DND-41 (cell line): ENCODE measurements at regions not wholly inside any gene's neighbourhood (a gene's known extent, or its start where the extent isn't known, plus 50 kb on each side); places are given as distances from the start of the nearest gene placed in this dataset.

Experiments
- ATAC-seq: fragments of 200-7000 bp; cut with Tn5 transposase; 3 replicates; pipeline ENCODE4 v1.9.1; 2021; ENCODE audit warnings: low read depth; ENCODE audit not compliant: insufficient read depth
- DNase-seq: peaks from one replicate; pipeline ENCODE4 v3.0.0-alpha.2; 2020
- H2AFZ ChIP-seq: 2 replicates; pipeline ENCODE4 v1.6.0; 2012; ENCODE audit warnings: low read depth, low read length
- H3K27ac ChIP-seq: 2 replicates; pipeline ENCODE4 v1.5.1; 2012; ENCODE audit warnings: low read length, inconsistent platforms
- H3K27me3 ChIP-seq: fragments of 200-600 bp; sonication (generic); 2 replicates; pipeline ENCODE4 v1.6.0; 2012; ENCODE audit warnings: low read length, mild to moderate bottlenecking, inconsistent platforms; ENCODE audit not compliant: insufficient read depth, poor library complexity
- H3K36me3 ChIP-seq: 2 replicates; pipeline ENCODE4 v1.5.1; 2012; ENCODE audit warnings: low read length, inconsistent platforms; ENCODE audit not compliant: insufficient read depth
- H3K4me1 ChIP-seq: 2 replicates; pipeline ENCODE4 v1.5.1; 2012; ENCODE audit warnings: mild to moderate bottlenecking, low read length; ENCODE audit not compliant: insufficient read depth
- H3K4me2 ChIP-seq: 2 replicates; pipeline ENCODE4 v1.6.0; 2012; ENCODE audit warnings: mild to moderate bottlenecking, moderate library complexity, low read length, inconsistent platforms; ENCODE audit not compliant: insufficient read depth
- H3K4me3 ChIP-seq, 2 experiments: fragments of 200-600 bp in 1 of 2; shearing (Covaris generic) in 1 of 2; 2 replicates each; pipeline ENCODE4 v1.5.1; 2012 to 2016; ENCODE audit warnings: inconsistent platforms in 2 of 2, low read length in 2 of 2, mild to moderate bottlenecking in 2 of 2, low read depth in 1 of 2, moderate library complexity in 1 of 2
- H3K79me2 ChIP-seq: 2 replicates; pipeline ENCODE4 v1.6.0; 2012; ENCODE audit warnings: low read length, inconsistent platforms; ENCODE audit not compliant: insufficient read depth
- H3K9ac ChIP-seq: 2 replicates; pipeline ENCODE4 v1.6.0; 2012; ENCODE audit warnings: low read depth, mild to moderate bottlenecking, inconsistent platforms, low read length, moderate library complexity
- H3K9me3 ChIP-seq: 2 replicates; pipeline ENCODE4 v1.5.1; 2012; ENCODE audit warnings: low read length, moderate library complexity, mild to moderate bottlenecking, inconsistent platforms; ENCODE audit not compliant: insufficient read depth, severe bottlenecking
- H4K20me1 ChIP-seq: 2 replicates; pipeline ENCODE4 v1.6.0; 2012; ENCODE audit warnings: low read length; ENCODE audit not compliant: insufficient read depth
- CTCF ChIP-seq: IDR thresholded peaks from 2 replicates; pipeline ENCODE4 v1.5.1; 2012; ENCODE audit warnings: borderline replicate concordance, low read length, moderate library complexity, mild to moderate bottlenecking; ENCODE audit not compliant: poor library complexity, severe bottlenecking; ENCODE audit errors: extremely low read depth
- EZH2 ChIP-seq: IDR thresholded peaks from 3 replicates; pipeline ENCODE4 v1.6.1; 2012; ENCODE audit warnings: borderline replicate concordance, low read depth, mild to moderate bottlenecking, moderate library complexity, low read length, inconsistent platforms; ENCODE audit not compliant: severe bottlenecking

- H3K27me3 ChIP-seq: no peaks in the 10 kb centered on the region
- H3K4me2 ChIP-seq: no peak overlapping the region
- no peak for TF ChIP-seq EZH2
- no peak for TF ChIP-seq CTCF
- no peak overlapping the region for H3K27ac ChIP-seq
- H4K20me1 ChIP-seq: no peaks in the 10 kb centered on the region
- no peak overlapping the region for H2AFZ ChIP-seq
- H3K79me2 ChIP-seq: no peaks in the 10 kb centered on the region
- ATAC-seq: no peak
- H3K9ac ChIP-seq: no peak overlapping the region
- H3K4me1 ChIP-seq: no peaks in the 10 kb centered on the region
- no peak overlapping the region for H3K4me3 ChIP-seq
- no peak for DNase-seq
- no peaks in the 10 kb centered on the region for H3K36me3 ChIP-seq
- no peaks in the 10 kb centered on the region for H3K9me3 ChIP-seq
Observed at GRCh38 chr17:70473049-70473448, 303.7 kb downstream of the KCNJ2 start.

- H3K4me3 ChIP-seq: no peak overlapping the region
- ATAC-seq (no peak), DNase-seq (no peak)
- TF ChIP-seq CTCF (no peak), EZH2 (no peak)
- no peak overlapping the region for H3K4me2 ChIP-seq
- no peak overlapping the region for H3K27ac ChIP-seq
- no peaks in the 10 kb centered on the region for H3K4me1 ChIP-seq
- no peak overlapping the region for H2AFZ ChIP-seq
- no peak overlapping the region for H3K9ac ChIP-seq
- H3K79me2 ChIP-seq: no peaks in the 10 kb centered on the region
- no peaks in the 10 kb centered on the region for H4K20me1 ChIP-seq
- no peaks in the 10 kb centered on the region for H3K27me3 ChIP-seq
- H3K9me3 ChIP-seq: no peaks in the 10 kb centered on the region
- H3K36me3 ChIP-seq: no peaks in the 10 kb centered on the region
Observed at GRCh38 chr17:70476368-70476767, 307.0 kb downstream of the KCNJ2 start.

- no peak for TF ChIP-seq EZH2
- no peak for TF ChIP-seq CTCF
- no peak for DNase-seq
- H3K36me3 ChIP-seq: no peaks in the 10 kb centered on the region
Observed at GRCh38 chr17:70478902-70479301, 309.6 kb downstream of the KCNJ2 start.

GRCh38 chr17:70479779-70480178 is 310.4 kb downstream of the KCNJ2 start:
- H3K9me3 ChIP-seq: peaks cover 11% of the 10 kb centered on the region
- no peak for TF ChIP-seq CTCF
- TF ChIP-seq EZH2: no peak
- H2AFZ ChIP-seq: no peak overlapping the region
- no peak overlapping the region for H3K4me2 ChIP-seq
- no peak overlapping the region for H3K9ac ChIP-seq
- H3K27ac ChIP-seq: no peak overlapping the region
- no peak for ATAC-seq
- no peaks in the 10 kb centered on the region for H3K4me1 ChIP-seq
- H3K27me3 ChIP-seq: no peaks in the 10 kb centered on the region
- no peaks in the 10 kb centered on the region for H3K36me3 ChIP-seq
- H3K79me2 ChIP-seq: no peaks in the 10 kb centered on the region
- H3K4me3 ChIP-seq: no peak overlapping the region
- no peak for DNase-seq
- H4K20me1 ChIP-seq: no peaks in the 10 kb centered on the region

More at GRCh38 chr17:70478902-70479301, 309.6 kb downstream of the KCNJ2 start:
- no peak overlapping the region for H3K4me2 ChIP-seq
- peaks cover 7% of the 10 kb centered on the region for H3K9me3 ChIP-seq
- no peaks in the 10 kb centered on the region for H3K79me2 ChIP-seq
- no peaks in the 10 kb centered on the region for H3K27me3 ChIP-seq
- H3K9ac ChIP-seq: no peak overlapping the region
- no peak overlapping the region for H2AFZ ChIP-seq
- ATAC-seq: no peak
- H3K27ac ChIP-seq: no peak overlapping the region
- no peaks in the 10 kb centered on the region for H3K4me1 ChIP-seq
- no peaks in the 10 kb centered on the region for H4K20me1 ChIP-seq
- no peak overlapping the region for H3K4me3 ChIP-seq
